NCI-H1105 (cell line): ENCODE measurements at regions not wholly inside any gene's neighbourhood (a gene's known extent, or its start where the extent isn't known, plus 50 kb on each side); places are given as distances from the start of the nearest gene placed in this dataset.
"Not testable (repeated sequence)": the region's sequence is repeated elsewhere in the genome, so short reads cannot be mapped to it uniquely, and the experiment has no call there.

Source experiments
- DNase-seq: peaks from one replicate; lab custom pipeline; 2025; lab: John Stamatoyannopoulos, UW

DNA sequence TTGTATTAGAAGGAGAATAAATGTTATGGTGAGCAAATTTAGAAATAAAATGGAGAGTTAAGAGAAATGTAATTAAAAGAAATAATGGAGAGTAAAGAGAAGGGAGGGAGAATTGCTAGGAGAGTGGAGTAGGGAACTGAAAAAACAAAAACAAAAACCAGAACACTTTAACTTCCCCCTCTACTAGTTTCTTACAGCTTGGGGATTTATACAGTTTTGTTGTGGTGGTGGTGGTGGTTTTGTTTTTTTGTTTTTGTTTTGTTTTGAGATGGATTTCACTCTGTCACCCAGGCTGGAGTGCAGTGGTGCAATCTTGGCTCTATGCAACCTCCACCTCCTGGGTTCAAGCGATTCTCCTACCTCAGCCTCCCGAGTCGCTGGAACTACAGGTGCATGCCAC is 322.4 kb downstream of the TMEM167A start:
- DNase-seq = no peak

- DNase-seq = no peak
These were observed 323.0 kb downstream of the TMEM167A start for GRCh38 chr5:82754036-82754746.

GRCh38 chr5:82753374-82753773 is 323.8 kb downstream of the TMEM167A start:
- DNase-seq = no peak

DNA sequence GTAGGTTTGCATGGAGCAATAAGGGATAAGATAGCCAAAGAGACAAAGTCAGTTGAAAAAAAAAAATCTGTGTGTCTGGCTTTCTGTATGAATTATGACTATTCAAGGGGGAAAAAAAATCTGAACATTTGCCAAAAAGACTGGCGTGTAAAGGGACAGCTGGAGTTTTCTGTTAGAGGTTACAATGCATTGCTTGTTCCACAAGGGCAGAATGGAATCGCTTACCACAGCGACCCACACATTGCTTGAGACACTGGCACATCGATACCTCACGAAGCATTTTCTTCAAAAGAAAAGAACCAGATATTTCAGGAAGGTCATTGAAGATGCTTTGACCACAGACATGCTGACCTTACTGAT is 327.8 kb downstream of the TMEM167A start:
- DNase-seq = peak; percentile 76

- no peak for DNase-seq
These were observed 328.3 kb downstream of the TMEM167A start for GRCh38 chr5:82748688-82749460.

- DNase-seq = no peak
These were observed 329.2 kb downstream of the TMEM167A start for GRCh38 chr5:82747986-82748385.

DNA sequence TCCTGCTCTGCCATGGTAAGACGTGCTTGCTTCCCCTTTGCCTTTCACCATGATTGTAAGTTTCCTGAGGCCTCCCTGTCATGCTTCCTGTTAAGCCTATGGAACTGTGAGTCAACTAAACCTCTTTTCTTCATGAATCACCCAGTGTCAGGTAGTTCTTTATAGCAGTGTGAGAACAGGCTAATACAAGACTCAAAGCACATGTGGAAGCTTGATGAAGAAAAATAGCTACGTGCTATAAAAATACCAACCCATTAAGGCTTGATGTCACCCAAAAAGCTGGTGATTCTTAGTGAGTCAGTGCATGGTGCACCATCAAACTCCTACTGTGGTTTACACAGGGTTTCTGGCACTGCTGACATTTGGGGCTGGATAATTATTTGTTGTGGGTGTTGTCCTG is 332.2 kb downstream of the TMEM167A start:
- no peak for DNase-seq

DNA sequence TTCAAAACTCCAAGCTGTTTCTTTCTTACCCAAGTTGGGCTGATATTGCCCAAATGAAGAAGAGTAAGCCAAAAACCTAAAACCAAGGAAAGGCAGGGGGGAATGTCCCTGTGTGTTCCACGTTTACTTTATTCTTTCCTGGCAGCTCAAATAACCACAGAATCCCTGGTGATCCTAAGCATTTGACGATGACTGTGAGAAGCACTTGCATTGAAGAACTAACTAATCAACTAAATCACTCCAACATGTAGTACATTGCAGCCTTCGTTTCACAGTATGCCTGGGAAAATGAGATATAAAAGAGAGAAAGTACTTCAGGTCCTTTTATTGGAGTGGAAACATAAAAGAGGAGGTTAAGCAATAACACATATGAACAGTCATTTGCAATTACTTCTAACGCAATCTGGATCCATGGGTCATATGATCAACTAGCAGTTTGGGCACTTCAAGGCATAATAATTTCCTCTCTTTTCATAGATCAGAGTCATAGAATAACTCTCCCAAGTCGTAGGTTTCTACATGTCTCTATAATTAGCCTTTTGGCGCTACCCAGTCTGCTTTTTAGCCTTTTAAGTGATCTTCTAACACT is 338.4 kb downstream of the TMEM167A start:
- DNase-seq = no peak

DNA sequence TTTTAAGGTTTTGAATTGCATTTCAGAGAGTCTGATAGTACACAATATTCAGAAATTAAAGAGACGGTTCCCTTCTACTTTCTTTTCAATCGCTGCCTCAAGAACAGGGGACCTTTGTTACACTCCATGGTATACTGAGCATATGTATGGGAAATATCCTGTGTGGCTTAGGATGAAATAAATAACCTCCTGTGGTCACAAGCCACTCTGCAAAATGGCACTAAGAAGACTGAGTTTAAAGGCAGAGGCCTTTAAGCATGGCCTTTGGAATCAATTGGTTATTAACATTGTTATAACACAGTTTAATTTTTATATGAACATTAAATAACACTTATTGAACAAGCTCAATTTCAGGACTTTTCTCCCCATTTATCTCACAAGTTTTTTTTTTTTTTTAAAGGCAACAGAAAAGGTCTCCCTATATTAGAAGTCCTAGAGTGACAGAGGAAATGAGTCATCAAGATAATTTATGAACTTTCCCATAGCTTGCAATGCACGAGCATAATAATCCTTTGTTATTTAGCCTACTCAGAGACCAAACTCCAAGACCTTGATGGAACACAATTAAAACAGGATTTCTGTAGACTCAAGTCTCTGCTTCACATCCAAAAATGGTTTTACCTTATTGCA is 341.9 kb downstream of the TMEM167A start:
- DNase-seq = no peak

- DNase-seq = no peak
These were observed 342.8 kb downstream of the TMEM167A start for GRCh38 chr5:82734347-82734746.

GRCh38 chr5:82730913-82731312 is 346.3 kb downstream of the TMEM167A start:
- DNase-seq = no peak

DNA sequence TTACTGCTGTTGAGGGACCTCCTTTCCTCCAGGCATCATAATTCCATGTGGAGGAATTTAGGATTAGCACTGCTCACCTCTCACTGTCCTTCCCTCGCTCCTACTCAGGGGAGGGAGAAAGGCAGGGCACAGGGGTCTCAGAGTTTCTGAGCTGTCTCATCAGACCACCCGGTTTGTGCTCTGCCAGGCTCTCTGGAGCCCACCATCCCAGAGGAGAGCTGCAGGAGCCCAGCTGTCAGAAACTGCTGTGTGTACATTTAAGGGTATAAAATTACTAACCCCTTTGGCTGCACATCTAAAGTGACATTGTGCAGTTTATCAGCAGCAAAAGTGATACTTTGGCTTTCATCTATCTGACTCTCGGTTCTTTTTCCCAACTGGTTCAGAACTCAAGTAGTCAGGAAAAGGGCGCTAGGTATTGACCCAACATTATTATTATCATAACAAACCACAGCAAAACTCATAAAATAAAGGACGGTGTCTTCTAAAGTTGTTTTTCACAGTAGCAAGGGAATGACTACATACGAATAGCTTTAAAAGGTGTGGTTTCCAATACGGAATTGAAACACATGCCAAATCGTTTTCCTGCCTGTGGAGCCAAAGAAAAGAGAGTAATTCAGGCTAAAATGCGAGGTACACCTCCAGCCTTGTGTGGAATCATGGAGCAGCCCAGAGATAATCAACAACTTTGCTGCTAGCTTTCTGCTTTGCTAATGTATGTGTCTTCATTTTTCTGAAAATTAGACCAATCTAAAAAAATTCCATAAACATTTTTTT is 348.1 kb downstream of the TMEM167A start:
- DNase-seq = no peak

GRCh38 chr5:82723168-82723567 is 354.0 kb downstream of the TMEM167A start:
- DNase-seq = no peak

DNA sequence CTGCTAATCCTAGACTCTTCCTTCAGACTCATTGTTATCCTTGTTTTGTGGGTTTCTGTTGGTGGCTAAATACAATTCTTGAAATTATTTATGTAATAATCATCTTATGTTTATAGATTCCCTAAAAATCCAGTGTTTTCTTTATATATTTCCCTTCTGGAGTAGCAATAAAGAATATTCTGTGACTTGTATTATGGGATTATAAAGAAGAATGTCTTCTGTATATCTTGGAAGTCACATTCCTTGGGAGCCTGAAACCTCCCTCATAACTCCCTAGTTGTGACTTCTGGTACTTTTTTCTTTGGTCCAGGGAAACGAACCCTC is 356.1 kb downstream of the TMEM167A start:
- no peak for DNase-seq

- no peak for DNase-seq
These were observed 356.7 kb downstream of the TMEM167A start for GRCh38 chr5:82720213-82721086.

DNA sequence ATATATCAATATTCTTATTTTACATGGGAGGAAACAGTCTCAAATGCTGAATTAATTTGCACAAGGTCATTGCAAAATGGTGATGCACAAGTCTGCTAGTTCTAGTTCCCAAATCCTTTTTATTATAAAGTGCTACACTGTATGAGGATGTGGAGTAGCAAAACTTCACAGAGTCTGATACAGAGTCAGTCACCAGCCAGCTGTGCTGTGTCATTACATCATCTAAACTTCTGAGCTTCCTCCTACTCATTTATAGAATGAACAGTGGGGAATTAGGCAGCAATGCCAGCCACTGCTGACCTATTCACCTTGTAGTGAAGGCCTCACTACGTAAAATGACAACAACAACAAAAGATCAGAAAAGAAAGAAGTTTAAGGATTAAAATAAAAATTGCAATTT is 357.8 kb downstream of the TMEM167A start:
- DNase-seq = no peak

DNA sequence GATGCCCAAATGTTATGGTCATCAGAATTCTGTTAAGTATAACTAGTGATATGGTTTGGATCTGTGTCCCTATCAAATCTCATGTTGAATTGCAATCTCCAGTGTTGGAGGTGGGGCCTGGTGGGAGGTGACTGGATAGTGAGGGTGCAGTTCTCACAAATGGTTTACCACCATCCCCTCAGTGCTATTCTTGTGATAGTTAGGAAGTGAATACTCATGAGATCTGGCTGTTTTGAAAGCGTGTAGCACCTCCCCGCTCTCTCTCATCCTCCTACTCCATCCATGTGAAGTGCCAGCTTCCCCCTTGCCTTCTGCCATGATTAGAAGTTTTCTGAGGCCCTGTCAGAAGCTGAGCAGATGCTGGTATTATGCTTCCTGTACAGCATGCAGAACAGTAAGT is 359.5 kb downstream of the TMEM167A start:
- DNase-seq = no peak

GRCh38 chr5:82714732-82715131 is 362.5 kb downstream of the TMEM167A start:
- DNase-seq = not testable (repeated sequence)

DNA sequence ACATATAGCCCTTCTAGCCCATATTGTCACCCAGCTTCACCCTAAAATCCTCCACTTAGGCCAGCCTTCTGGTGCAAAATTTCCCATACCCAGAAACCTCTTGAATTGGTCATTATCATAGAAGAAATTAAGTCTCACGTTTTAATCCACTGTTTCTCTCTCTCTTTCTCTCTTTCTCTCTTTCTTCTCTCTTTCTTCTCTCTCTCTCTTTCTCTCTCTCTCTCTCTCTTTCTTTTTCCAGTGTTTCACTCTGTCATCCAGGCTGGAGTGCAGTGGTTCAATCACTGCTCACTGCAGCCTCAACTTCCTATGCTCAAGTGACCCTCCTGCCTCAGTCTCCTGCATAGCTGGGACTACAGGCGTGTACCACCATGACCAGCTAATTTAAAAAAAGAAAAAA is 363.4 kb downstream of the TMEM167A start:
- DNase-seq = no peak

DNA sequence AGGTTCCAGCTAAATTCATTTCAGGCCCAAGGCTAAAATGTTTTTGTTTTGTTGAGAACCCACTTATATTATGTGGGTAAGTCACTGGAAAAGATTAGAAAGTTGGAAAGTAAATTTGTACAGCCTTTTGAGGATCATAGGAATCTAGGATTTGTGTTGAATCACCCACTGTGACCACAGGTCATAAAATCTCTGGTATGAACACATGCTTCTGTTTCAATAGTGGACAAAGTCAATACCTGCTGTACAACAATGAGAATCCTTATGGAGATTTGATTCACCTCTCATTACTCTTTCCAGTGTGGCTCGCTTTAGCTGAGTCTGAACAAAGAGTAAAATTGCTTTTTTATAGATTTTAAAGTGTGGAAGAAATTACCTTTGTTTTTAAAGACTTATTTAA is 369.5 kb downstream of the TMEM167A start:
- no peak for DNase-seq

GRCh38 chr5:82704381-82704780 is 372.8 kb downstream of the TMEM167A start:
- DNase-seq = no peak
